Prostate gland (tissue), 2 donors: ENCODE measurements at regions not wholly inside any gene's neighbourhood (a gene's known extent, or its start where the extent isn't known, plus 50 kb on each side); places are given as distances from the start of the nearest gene placed in this dataset.

ENCODE experiments used
- DNase-seq: peaks from one replicate; pipeline ENCODE4 v3.0.0-alpha.2; 2019; ENCODE audit warnings: low spot score
- H3K27ac ChIP-seq, 2 donors: fragments of 200-600 bp; sonication (generic); 2 replicates each; pipeline ENCODE4 v1.5.1; 2017 to 2019
- H3K27me3 ChIP-seq: fragments of 200-600 bp; sonication (generic); replicated peaks from 2 replicates; pipeline ENCODE4 v1.5.1; 2019; ENCODE audit not compliant: insufficient read depth
- H3K36me3 ChIP-seq, 2 donors: fragments of 200-600 bp; sonication (generic); 1 replicate in 1 of 2; 2 replicates in 1 of 2; pipeline versions ENCODE4 v1.5.1 to v1.8.1; 2017 to 2019
- H3K4me1 ChIP-seq: fragments of 200-600 bp; sonication (generic); replicated peaks from 2 replicates; pipeline ENCODE4 v1.5.1; 2019
- H3K4me3 ChIP-seq, 2 donors: fragments of 200-600 bp; sonication (generic); 2 replicates each; pipeline ENCODE4 v1.5.1; 2017 to 2019
- H3K9me3 ChIP-seq: fragments of 200-600 bp; sonication (generic); 2 replicates; pipeline ENCODE4 v1.5.1; 2017
- CTCF ChIP-seq, 4 experiments: fragments of 200-600 bp in 2 of 4; fragments of 450-650 bp in 2 of 4; sonication (generic) in 2 of 4; IDR thresholded peaks; 1 replicate in 3 of 4; 2 replicates in 1 of 4; pipeline ENCODE4 v1.5.1; 2016 to 2019; ENCODE audit warnings: antibody characterized with exemption in 4 of 4, mild to moderate bottlenecking in 2 of 4, moderate library complexity in 2 of 4
- POLR2A ChIP-seq: fragments of 450-650 bp; IDR thresholded peaks from one replicate; pipeline ENCODE4 v1.6.1; 2016; ENCODE audit warnings: antibody characterized with exemption, mild to moderate bottlenecking
- POLR2AphosphoS5 ChIP-seq: sonication (generic); formaldehyde crosslinking; IDR thresholded peaks from one replicate; pipeline ENCODE4 v1.6.1; 2017; ENCODE audit warnings: antibody characterized with exemption
- WGBS: methylation state at CpG from one replicate; pipeline ENCODE4 v1.1.5; 2018; 5-methylcytosine and 5-hydroxymethylcytosine counted together
- intact Hi-C: fragments of 100-400 bp; cut with DNase I; formaldehyde crosslinking; loops from one replicate; pipeline ENCODE4 v1.14.2; 2022

- 56% methylated on average over 4 of the region's 4 CpGs for WGBS
- DNase-seq: no peak
- Histone ChIP-seq H3K27ac (no peak overlapping the region), H3K36me3 (no peaks in the 10 kb centered on the region), H3K27me3 (no peaks in the 10 kb centered on the region), H3K9me3 (no peaks in the 10 kb centered on the region), H3K4me1 (no peaks in the 10 kb centered on the region), H3K4me3 (no peak overlapping the region)
- intact Hi-C loops: no loop called here
- TF ChIP-seq CTCF (IDR thresholded peaks at IDR 0.05): no peak
- no peak for TF ChIP-seq POLR2AphosphoS5
- no peak for TF ChIP-seq POLR2A
Measured at GRCh38 chr7:24354456-24354855, 70.5 kb downstream of the NPY start.

- Histone ChIP-seq H3K36me3 (no peaks in the 10 kb centered on the region), H3K9me3 (no peaks in the 10 kb centered on the region), H3K27ac (no peak overlapping the region), H3K4me3 (no peak overlapping the region), H3K27me3 (no peaks in the 10 kb centered on the region), H3K4me1 (no peaks in the 10 kb centered on the region)
- TF ChIP-seq POLR2A (no peak), POLR2AphosphoS5 (no peak)
- DNase-seq: no peak
- intact Hi-C loops: no loop called here
- 89% methylated on average over 6 of the region's 6 CpGs for WGBS
Measured at GRCh38 chr7:24356718-24357386, 72.9 kb downstream of the NPY start.

- Histone ChIP-seq H3K27ac (no peak overlapping the region), H3K4me3 (no peak overlapping the region), H3K4me1 (no peaks in the 10 kb centered on the region), H3K36me3 (no peaks in the 10 kb centered on the region), H3K9me3 (no peaks in the 10 kb centered on the region), H3K27me3 (no peaks in the 10 kb centered on the region)
- WGBS: 86% methylated on average over 3 of the region's 3 CpGs
- no peak for DNase-seq
- intact Hi-C loops: no loop called here
- TF ChIP-seq POLR2A: no peak
Measured at GRCh38 chr7:24361001-24361400, 77.0 kb downstream of the NPY start.

GRCh38 chr7:24365606-24366005 is 81.6 kb downstream of the NPY start:
- Histone ChIP-seq H3K4me1 (no peaks in the 10 kb centered on the region), H3K27me3 (no peaks in the 10 kb centered on the region), H3K27ac (no peak overlapping the region), H3K36me3 (no peaks in the 10 kb centered on the region), H3K9me3 (no peaks in the 10 kb centered on the region), H3K4me3 (no peak overlapping the region)
- DNase-seq: no peak
- 40% methylated on average over 1 of the region's 1 CpG for WGBS
- no peak for TF ChIP-seq POLR2A
- TF ChIP-seq CTCF (IDR thresholded peaks at IDR 0.05): no peak
- TF ChIP-seq POLR2AphosphoS5: no peak
- intact Hi-C loops: no loop called here

GRCh38 chr7:24366876-24367275 is 82.9 kb downstream of the NPY start:
- Histone ChIP-seq H3K27ac (no peak overlapping the region), H3K36me3 (no peaks in the 10 kb centered on the region), H3K4me1 (no peaks in the 10 kb centered on the region), H3K27me3 (no peaks in the 10 kb centered on the region), H3K9me3 (no peaks in the 10 kb centered on the region), H3K4me3 (no peak overlapping the region)
- intact Hi-C loops: no loop called here
- TF ChIP-seq CTCF (IDR thresholded peaks at IDR 0.05): no peak
- TF ChIP-seq POLR2AphosphoS5: no peak
- no peak for TF ChIP-seq POLR2A
- 66% methylated on average over 4 of the region's 4 CpGs for WGBS
- DNase-seq: no peak

GRCh38 chr7:24368161-24368560 is 84.2 kb downstream of the NPY start:
- H3K4me1 ChIP-seq: no peaks in the 10 kb centered on the region
- H3K4me3 ChIP-seq: no peak overlapping the region
- TF ChIP-seq CTCF (IDR thresholded peaks at IDR 0.05) (no peak), POLR2AphosphoS5 (no peak), POLR2A (no peak)
- H3K9me3 ChIP-seq: no peaks in the 10 kb centered on the region
- 81% methylated on average over 2 of the region's 2 CpGs for WGBS
- H3K36me3 ChIP-seq: no peaks in the 10 kb centered on the region
- no peak for DNase-seq
- H3K27ac ChIP-seq: no peak overlapping the region
- intact Hi-C loops: no loop called here
- no peaks in the 10 kb centered on the region for H3K27me3 ChIP-seq
